Heart right ventricle (tissue), 16 donors: ENCODE measurements at regions not wholly inside any gene's neighbourhood (a gene's known extent, or its start where the extent isn't known, plus 50 kb on each side); places are given as distances from the start of the nearest gene placed in this dataset.

Experiments used
- ATAC-seq, 8 donors: fragments of 200-7000 bp; cut with Tn5 transposase; one replicate each; pipeline ENCODE4 v1.9.1; 2020; ENCODE audit warnings: mild to moderate bottlenecking in 8 of 8, moderate library complexity in 8 of 8, moderate number of reproducible peaks in 1 of 8
- DNase-seq, 2 donors: peaks; one replicate each; pipeline ENCODE4 v3.0.0-alpha.2; 2020
- H3K27ac ChIP-seq, 10 donors: fragments of 200-600 bp; sonication (generic) in 2 of 10; one replicate each; pipeline versions ENCODE4 v1.5.0 to v1.8.0; 2020 to 2022; ENCODE audit warnings: mild to moderate bottlenecking in 3 of 10
- H3K27me3 ChIP-seq, 7 donors: fragments of 200-600 bp; one replicate each; pipeline ENCODE4 v1.8.0; 2021 to 2022; ENCODE audit warnings: mild to moderate bottlenecking in 2 of 7
- H3K36me3 ChIP-seq, 9 donors: fragments of 200-600 bp; sonication (generic) in 1 of 9; one replicate each; pipeline versions ENCODE4 v1.5.0 to v1.8.0; 2020 to 2022; ENCODE audit warnings: mild to moderate bottlenecking in 2 of 9
- H3K4me1 ChIP-seq, 9 donors: fragments of 200-600 bp; sonication (generic) in 1 of 9; one replicate each; pipeline versions ENCODE4 v1.5.0 to v1.8.0; 2020 to 2022; ENCODE audit warnings: mild to moderate bottlenecking in 4 of 9
- H3K4me3 ChIP-seq, 10 donors: fragments of 200-600 bp; sonication (generic) in 2 of 10; one replicate each; pipeline versions ENCODE4 v1.5.0 to v1.8.0; 2020 to 2022; ENCODE audit warnings: mild to moderate bottlenecking in 7 of 10, moderate library complexity in 2 of 10
- H3K9me3 ChIP-seq, 11 donors: fragments of 200-600 bp in 10 of 11; sonication (generic) in 2 of 11; one replicate each; pipeline versions ENCODE4 v1.5.0 to v1.8.0; 2013 to 2022; ENCODE audit warnings: mild to moderate bottlenecking in 2 of 11, control low read depth in 1 of 11, moderate library complexity in 1 of 11
- CTCF ChIP-seq, 9 donors: fragments of 200-600 bp; sonication (generic) in 2 of 9; IDR thresholded peaks; one replicate each; pipeline versions ENCODE4 v1.5.0 to v1.8.0; 2021 to 2022; ENCODE audit warnings: antibody characterized with exemption in 9 of 9, mild to moderate bottlenecking in 5 of 9, moderate library complexity in 1 of 9
- WGBS, 2 donors: extraction: QIAGEN DNeasy Blood & Tissue Kit; methylation state at CpG; one replicate each; pipeline ENCODE4 v1.1.7; 2013; ENCODE audit warnings: inconsistent platforms in 1 of 2; 5-methylcytosine and 5-hydroxymethylcytosine counted together
- intact Hi-C, 10 donors: fragments of 100-400 bp; cut with DNase I; formaldehyde crosslinking; loops; one replicate each; pipeline versions ENCODE4 v1.11.1 to v1.14.2; 2022
- donor health status: Arrhythmogenic right ventricular cardiomyopathy.
- donor health status: ischemic (EF 13 %, LVEDD 7.1; RV severe dilation, severe dysfunction).
- donor health status: healthy with polysubstance abuse.
- donor health status: DM: no; HTN: yes; CAD: no.
- donor health status: DM: no; HTN: no; CAD: no.
- donor health status: ischemic (EF 25% LVEDD 6.9; RV normal size, moderate dysfunction).
- donor health status: ischemic (EF 25% LVEDD 5.7; RV mildly dilated, moderate dysfunction).
- donor health status: healthy.
- donor health status: DM: yes; HTN: yes; CAD: no.
- donor health status: Ischemic cardiomyopathy.
- donor health status: ischemic (EF 35%, LVEDD 5.7; RV mildly dilated, moderate dysfunction).
- donor health status: nonischemic (EF 11% LVEDD 7.7; RV severe dilation, severe dysfunction).
- donor health status: DM: yes; HTN: yes; CAD: no.
- donor health status: PGD.
- donor health status: ischemic (EF 29% LVEDD 5.4; RV normal size, mild dysfunction).
- donor health status: nonischemic (EF 23%, LVEDD 6.1; RV moderate dilation, normal function).

DNA sequence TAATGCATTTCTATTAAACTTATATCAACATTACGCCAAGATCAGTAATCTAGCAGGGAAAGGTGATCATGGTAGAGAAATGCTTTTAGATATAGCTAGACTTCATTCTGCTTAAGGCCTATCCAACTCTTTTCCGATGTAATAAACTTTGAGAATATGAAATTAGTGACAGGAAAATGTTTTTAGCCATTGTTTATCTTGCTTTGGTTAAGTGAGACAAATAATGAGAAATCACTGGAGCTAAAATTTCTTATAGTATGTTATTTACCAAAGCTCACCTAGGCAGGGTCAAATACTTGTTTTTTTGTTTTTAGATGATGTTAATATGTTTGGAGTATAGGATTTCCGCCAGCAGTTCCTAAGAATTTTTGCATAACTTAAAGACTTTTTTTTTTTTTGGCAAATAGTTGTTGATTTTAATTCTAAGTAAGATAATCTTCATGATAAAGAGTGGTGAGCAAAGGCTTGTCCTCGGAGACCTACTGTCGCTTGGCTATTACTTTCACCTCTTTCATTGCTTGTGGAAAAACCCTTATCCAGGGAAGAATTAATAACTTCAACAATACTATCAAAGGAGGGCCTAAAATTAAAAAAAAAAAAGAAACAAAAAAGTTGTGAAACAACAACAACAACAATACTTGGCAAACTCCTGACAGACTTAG is 98.3 kb downstream of the SOX4 start:
- Histone ChIP-seq H3K27ac (peak overlapping the region in 1 of 10 donors; percentile 41), H3K4me1 (peaks cover 0 to 19% (median 0%) of the 10 kb centered on the region in 9 donors), H3K36me3 (no peaks in the 10 kb centered on the region), H3K27me3 (no peaks in the 10 kb centered on the region), H3K9me3 (peaks cover 0 to 15% (median 0%) of the 10 kb centered on the region in 11 donors), H3K4me3 (no peak overlapping the region)
- no peak for TF ChIP-seq CTCF (IDR thresholded peaks at IDR 0.05)
- WGBS, 2 donors = 74 to 79% methylated on average over 5 of the region's 5 CpGs
- DNase-seq (no peak), ATAC-seq (no peak)
- intact Hi-C loops = no loop called here

DNA sequence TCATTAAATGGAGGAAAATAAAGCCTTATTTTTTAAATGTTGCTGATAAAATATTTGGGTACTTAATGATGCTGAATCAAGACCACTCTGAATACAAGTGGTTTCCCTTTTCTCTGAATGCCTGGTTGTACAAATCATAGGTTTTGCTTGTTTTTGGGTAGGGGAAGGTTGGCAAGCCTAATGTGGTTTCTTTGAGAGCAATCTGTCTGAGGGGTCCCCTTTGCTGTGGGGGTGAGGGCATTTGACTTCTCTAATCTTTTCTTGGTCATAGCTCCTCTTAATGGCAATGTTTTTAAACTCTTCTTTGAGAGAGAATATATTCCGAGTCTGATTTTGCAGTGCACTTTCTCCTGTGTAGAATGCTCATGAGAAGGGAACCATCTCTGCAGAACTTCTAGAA is 99.2 kb downstream of the SOX4 start:
- ATAC-seq = no peak
- intact Hi-C loops = no loop called here

DNA sequence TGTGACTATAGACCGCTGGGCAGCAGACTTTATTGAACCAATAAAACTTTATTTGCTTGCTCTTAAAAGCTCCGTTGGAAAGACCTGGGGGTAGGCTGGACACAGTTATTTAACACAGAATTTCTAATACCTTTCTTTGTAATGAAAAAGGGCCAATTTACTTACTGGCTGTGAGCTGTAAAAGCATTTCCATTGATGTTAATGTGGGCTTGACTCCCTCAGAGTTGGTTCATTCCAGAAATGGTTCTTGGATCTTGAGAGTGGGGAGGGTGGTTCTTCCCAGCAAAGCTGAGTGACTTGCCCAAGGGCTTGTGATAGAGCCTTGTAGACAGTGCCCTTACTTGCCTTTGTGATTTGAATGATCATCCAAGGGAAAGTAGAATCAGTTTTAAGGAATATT is 100.6 kb downstream of the SOX4 start:
- TF ChIP-seq CTCF (IDR thresholded peaks at IDR 0.05) = no peak
- WGBS, 2 donors = 93 to 97% methylated on average over 2 of the region's 2 CpGs
- no peak for DNase-seq

More for the DNA sequence above, 99.2 kb downstream of the SOX4 start:
- Histone ChIP-seq H3K9me3 (peaks cover 0 to 8% (median 0%) of the 10 kb centered on the region in 11 donors), H3K27me3 (no peaks in the 10 kb centered on the region), H3K36me3 (no peaks in the 10 kb centered on the region), H3K4me1 (peaks cover 0 to 15% (median 0%) of the 10 kb centered on the region in 9 donors), H3K4me3 (no peak overlapping the region), H3K27ac (no peak overlapping the region)
- TF ChIP-seq CTCF (IDR thresholded peaks at IDR 0.05) = no peak
- DNase-seq = no peak
- 62 to 86% methylated on average over 1 of the region's 1 CpG for WGBS, 2 donors

DNA sequence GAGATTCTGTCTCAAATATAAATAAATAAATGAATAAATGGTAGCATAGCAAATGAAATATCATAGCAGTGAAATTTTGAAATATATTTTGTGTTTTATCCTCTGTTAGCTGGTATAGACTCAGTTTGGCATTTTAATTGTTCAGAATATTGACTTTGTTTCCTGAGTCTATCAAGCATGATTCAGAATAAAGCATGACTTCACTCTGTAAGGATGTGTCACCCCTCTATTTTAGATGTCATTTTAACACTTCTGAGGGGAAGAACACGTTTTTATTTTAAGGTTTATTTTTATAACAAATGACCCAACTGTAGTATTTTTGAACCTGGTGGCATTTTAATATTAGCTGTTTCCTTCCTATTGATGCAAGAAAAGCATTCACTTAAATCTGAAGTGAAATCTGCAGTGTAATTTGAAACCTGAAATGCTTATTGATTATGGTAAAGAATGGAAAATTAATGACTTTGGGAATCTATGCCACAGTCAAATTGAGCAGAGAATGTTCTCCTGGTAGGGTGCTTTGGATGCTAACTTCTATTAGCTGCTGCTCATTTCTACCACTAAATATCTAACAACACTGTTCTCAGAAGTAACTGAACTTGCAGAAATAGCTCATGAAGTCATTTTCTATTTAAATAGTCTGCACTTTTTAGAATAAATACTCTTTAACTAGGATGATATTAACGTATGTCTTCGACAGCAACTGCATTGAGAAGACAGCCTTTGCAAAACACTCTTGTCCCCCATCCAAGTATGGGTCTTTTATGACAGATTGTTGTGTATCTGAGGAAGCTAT is 114.2 kb downstream of the SOX4 start:
- 29 to 34% methylated on average over 3 of the region's 3 CpGs for WGBS, 2 donors
- Histone ChIP-seq H3K36me3 (no peaks in the 10 kb centered on the region), H3K27ac (no peak overlapping the region), H3K4me3 (no peak overlapping the region), H3K27me3 (no peaks in the 10 kb centered on the region), H3K4me1 (peaks cover 0 to 34% (median 9%) of the 10 kb centered on the region in 9 donors), H3K9me3 (no peaks in the 10 kb centered on the region)
- TF ChIP-seq CTCF (IDR thresholded peaks at IDR 0.05) = no peak
- intact Hi-C loops = no loop called here
- ATAC-seq = no peak
- no peak for DNase-seq

More for the DNA sequence above, 100.6 kb downstream of the SOX4 start:
- intact Hi-C loops = no loop called here
- Histone ChIP-seq H3K9me3 (no peaks in the 10 kb centered on the region), H3K36me3 (no peaks in the 10 kb centered on the region), H3K27me3 (no peaks in the 10 kb centered on the region), H3K4me3 (no peak overlapping the region), H3K27ac (no peak overlapping the region), H3K4me1 (peaks cover 0 to 15% (median 0%) of the 10 kb centered on the region in 9 donors)
- no peak for ATAC-seq
